SU-DHL-6 (cell line): ENCODE measurements at regions not wholly inside any gene's neighbourhood (a gene's known extent, or its start where the extent isn't known, plus 50 kb on each side); places are given as distances from the start of the nearest gene placed in this dataset.

Experiments used
- H2AFZ ChIP-seq: fragments of 200-600 bp; sonication (generic); 2 replicates; pipeline ENCODE4 v1.6.1; 2014; ENCODE audit warnings: low read depth, mild to moderate bottlenecking, moderate library complexity, mixed read lengths, antibody characterized with exemption, low read length; ENCODE audit not compliant: severe bottlenecking
- H3F3A ChIP-seq: fragments of 200-600 bp; shearing (Covaris generic); 2 replicates; pipeline ENCODE4 v1.6.0; 2016; ENCODE audit warnings: antibody characterized with exemption, mild to moderate bottlenecking; ENCODE audit not compliant: insufficient read depth
- H3K27ac ChIP-seq: fragments of 200-600 bp; sonication (generic); 2 replicates; pipeline ENCODE4 v1.5.1; 2016; ENCODE audit warnings: low read depth, mild to moderate bottlenecking, low read length, moderate library complexity, mixed read lengths
- H3K27me3 ChIP-seq: fragments of 200-600 bp; sonication (generic), shearing (Covaris generic); 2 replicates; pipeline ENCODE4 v1.6.0; 2014; ENCODE audit warnings: mild to moderate bottlenecking, low read length
- H3K36me3 ChIP-seq: fragments of 200-600 bp; sonication (generic); 2 replicates; pipeline ENCODE4 v1.6.1; 2014; ENCODE audit warnings: mild to moderate bottlenecking, low read length, mixed read lengths
- H3K4me2 ChIP-seq: fragments of 300-600, 200-600 bp; shearing (Covaris generic), sonication (generic); 2 replicates; pipeline ENCODE4 v1.6.0; 2014; ENCODE audit warnings: low read length, low read depth, mild to moderate bottlenecking; ENCODE audit not compliant: poor library complexity, severe bottlenecking
- H3K4me3 ChIP-seq: fragments of 200-600 bp; sonication (generic); 2 replicates; pipeline ENCODE4 v1.5.1; 2014; ENCODE audit warnings: antibody characterized with exemption, low read length, mild to moderate bottlenecking, mixed read lengths; ENCODE audit not compliant: insufficient read depth, poor library complexity, severe bottlenecking
- H3K79me2 ChIP-seq: fragments of 200-600 bp; sonication (generic); 2 replicates; pipeline ENCODE4 v1.6.1; 2014; ENCODE audit warnings: mild to moderate bottlenecking, low read length, moderate library complexity; ENCODE audit not compliant: insufficient read depth
- H3K9ac ChIP-seq: fragments of 200-600 bp; sonication (generic); 2 replicates; pipeline ENCODE4 v1.7.0; 2014; ENCODE audit warnings: mild to moderate bottlenecking, low read length
- H3K9me2 ChIP-seq: fragments of 200-600 bp; sonication (generic); replicated peaks from 2 replicates; pipeline ENCODE4 v1.6.1; 2014; ENCODE audit warnings: low read length; ENCODE audit not compliant: insufficient read depth
- H3K9me3 ChIP-seq: fragments of 200-600 bp; sonication (generic); 2 replicates; pipeline ENCODE4 v1.6.1; 2014; ENCODE audit warnings: low read length, mixed read lengths; ENCODE audit not compliant: insufficient read depth
- H4K20me1 ChIP-seq: fragments of 200-600 bp; sonication (generic); 2 replicates; pipeline ENCODE4 v1.6.1; 2014; ENCODE audit warnings: low read depth, mild to moderate bottlenecking, antibody characterized with exemption, low read length, moderate library complexity, mixed read lengths
- EZH2phosphoT487 ChIP-seq: fragments of 200-600 bp; sonication (generic), shearing (Covaris generic); conservative IDR thresholded peaks from 2 replicates; pipeline ENCODE4 v1.6.1; 2018; ENCODE audit warnings: mild to moderate bottlenecking, antibody characterized with exemption, low read length, moderate library complexity, mixed read lengths
- TF ChIP-seq, protein P1 (sequence below): fragments of 200-600 bp; sonication (generic); IDR thresholded peaks from one replicate; pipeline ENCODE4 v1.5.1; 2017; ENCODE audit warnings: antibody characterized with exemption, mild to moderate bottlenecking, low read length, moderate library complexity; ENCODE audit not compliant: insufficient read depth, poor library complexity, severe bottlenecking

DNA sequence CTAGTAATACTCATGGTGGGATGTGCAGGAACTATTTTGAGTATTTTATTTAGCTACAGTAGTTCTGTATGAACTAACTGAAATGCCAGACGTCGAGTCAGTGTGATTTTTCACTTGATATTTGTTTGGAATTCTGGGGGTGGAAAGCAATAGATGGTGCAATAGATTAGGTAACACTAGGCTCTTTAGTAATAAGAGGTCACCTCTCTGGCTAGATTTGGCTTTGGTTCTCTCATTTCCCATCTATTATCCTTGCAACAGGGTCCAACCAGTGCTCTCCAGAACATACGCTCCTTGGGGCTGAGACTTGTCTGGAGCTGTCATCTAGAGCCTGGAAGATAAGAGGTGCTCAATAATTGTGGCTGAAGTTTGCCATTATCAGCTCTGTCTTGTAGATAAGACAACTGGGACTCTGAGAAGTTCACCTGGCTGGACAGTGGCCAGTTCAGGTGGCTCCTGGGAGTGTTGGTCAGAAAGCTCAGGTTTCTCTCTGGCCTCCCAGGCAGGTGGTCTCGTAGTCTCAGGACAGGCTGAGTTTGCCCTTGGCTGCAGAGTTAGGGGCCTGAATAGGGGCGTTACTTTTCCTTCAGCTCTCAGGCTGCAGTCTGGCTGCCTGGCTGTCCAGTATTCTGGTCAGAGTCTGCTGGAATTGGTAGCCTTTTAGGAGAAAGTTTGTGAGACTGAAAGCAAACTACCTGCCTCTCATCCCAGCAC is 277.5 kb upstream of the RGMA start:
- H3K79me2 ChIP-seq = no peaks in the 10 kb centered on the region
- no peaks in the 10 kb centered on the region for H3K36me3 ChIP-seq
- H2AFZ ChIP-seq = no peak overlapping the region
- no peaks in the 10 kb centered on the region for H3K9me3 ChIP-seq
- no peak for TF ChIP-seq EZH2phosphoT487
- TF ChIP-seq, protein P1, sequence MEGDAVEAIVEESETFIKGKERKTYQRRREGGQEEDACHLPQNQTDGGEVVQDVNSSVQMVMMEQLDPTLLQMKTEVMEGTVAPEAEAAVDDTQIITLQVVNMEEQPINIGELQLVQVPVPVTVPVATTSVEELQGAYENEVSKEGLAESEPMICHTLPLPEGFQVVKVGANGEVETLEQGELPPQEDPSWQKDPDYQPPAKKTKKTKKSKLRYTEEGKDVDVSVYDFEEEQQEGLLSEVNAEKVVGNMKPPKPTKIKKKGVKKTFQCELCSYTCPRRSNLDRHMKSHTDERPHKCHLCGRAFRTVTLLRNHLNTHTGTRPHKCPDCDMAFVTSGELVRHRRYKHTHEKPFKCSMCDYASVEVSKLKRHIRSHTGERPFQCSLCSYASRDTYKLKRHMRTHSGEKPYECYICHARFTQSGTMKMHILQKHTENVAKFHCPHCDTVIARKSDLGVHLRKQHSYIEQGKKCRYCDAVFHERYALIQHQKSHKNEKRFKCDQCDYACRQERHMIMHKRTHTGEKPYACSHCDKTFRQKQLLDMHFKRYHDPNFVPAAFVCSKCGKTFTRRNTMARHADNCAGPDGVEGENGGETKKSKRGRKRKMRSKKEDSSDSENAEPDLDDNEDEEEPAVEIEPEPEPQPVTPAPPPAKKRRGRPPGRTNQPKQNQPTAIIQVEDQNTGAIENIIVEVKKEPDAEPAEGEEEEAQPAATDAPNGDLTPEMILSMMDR = no peak
- H3K27me3 ChIP-seq = no peaks in the 10 kb centered on the region
- no peaks in the 10 kb centered on the region for H3K9me2 ChIP-seq
- H3K9ac ChIP-seq = no peak overlapping the region
- H3F3A ChIP-seq = no peaks in the 10 kb centered on the region
- H3K4me3 ChIP-seq = no peak overlapping the region
- no peak overlapping the region for H3K4me2 ChIP-seq
- H3K27ac ChIP-seq = no peak overlapping the region
- H4K20me1 ChIP-seq = no peaks in the 10 kb centered on the region

- H3K4me3 ChIP-seq = no peak overlapping the region
- H3K79me2 ChIP-seq = no peaks in the 10 kb centered on the region
- H3F3A ChIP-seq = no peaks in the 10 kb centered on the region
- no peak overlapping the region for H3K27ac ChIP-seq
- H3K9me3 ChIP-seq = no peaks in the 10 kb centered on the region
- H3K4me2 ChIP-seq = no peak overlapping the region
- TF ChIP-seq, protein P1 = no peak
- no peak for TF ChIP-seq EZH2phosphoT487
- no peaks in the 10 kb centered on the region for H3K36me3 ChIP-seq
- H2AFZ ChIP-seq = no peak overlapping the region
- H3K9me2 ChIP-seq = no peaks in the 10 kb centered on the region
- no peaks in the 10 kb centered on the region for H3K27me3 ChIP-seq
- H4K20me1 ChIP-seq = no peaks in the 10 kb centered on the region
- no peak overlapping the region for H3K9ac ChIP-seq
These were observed 273.8 kb upstream of the RGMA start for GRCh38 chr15:93362821-93363220.

DNA sequence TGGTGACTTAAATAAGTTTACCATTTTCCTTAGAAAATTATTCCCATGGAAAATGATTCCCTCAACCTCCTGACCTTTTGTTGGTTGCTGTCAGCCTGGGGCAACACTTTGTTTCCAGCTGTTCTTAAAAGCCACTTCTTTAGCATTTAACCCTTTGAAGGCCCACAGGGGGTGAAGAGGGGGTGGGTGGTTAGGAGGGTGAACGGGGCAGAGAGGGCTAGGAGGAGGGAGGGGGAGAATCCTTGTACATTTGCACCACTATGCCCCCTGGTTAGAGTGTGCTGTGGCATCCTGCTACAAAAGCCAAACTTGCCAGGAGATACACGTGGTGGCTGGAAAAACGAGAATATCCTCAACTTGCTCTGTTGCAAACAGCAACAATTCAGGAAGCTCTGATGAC is 273.2 kb upstream of the RGMA start:
- Histone ChIP-seq H3K79me2 (no peaks in the 10 kb centered on the region), H3K4me3 (no peak overlapping the region), H3K27me3 (no peaks in the 10 kb centered on the region), H3K9ac (no peak overlapping the region), H3K27ac (no peak overlapping the region), H3F3A (no peaks in the 10 kb centered on the region), H4K20me1 (no peaks in the 10 kb centered on the region), H3K36me3 (no peaks in the 10 kb centered on the region), H3K9me2 (no peaks in the 10 kb centered on the region), H2AFZ (no peak overlapping the region), H3K4me2 (no peak overlapping the region), H3K9me3 (no peaks in the 10 kb centered on the region)
- TF ChIP-seq, protein P1 = no peak
- TF ChIP-seq EZH2phosphoT487 = no peak
